WTC11 (cell line): ENCODE measurements at regions not wholly inside any gene's neighbourhood (a gene's known extent, or its start where the extent isn't known, plus 50 kb on each side); places are given as distances from the start of the nearest gene placed in this dataset.

ENCODE experiments used
- ATAC-seq: fragments of 200-7000 bp; cut with Tn5 transposase; 2 replicates; pipeline ENCODE4 v1.10.0; 2021; ENCODE audit warnings: mild to moderate bottlenecking, moderate library complexity
- CTCF ChIA-PET: fragments of 300-600 bp; sonication (Branson Sonifier 250); formaldehyde crosslinking; loops from one replicate; lab custom pipeline; 2021; ENCODE audit warnings: antibody characterized with exemption; lab: Charles Lee
- POLR2A ChIA-PET: fragments of 350-600 bp; sonication (Branson Sonifier 250); formaldehyde crosslinking; loops from one replicate; lab custom pipeline; 2021; ENCODE audit warnings: antibody characterized with exemption; lab: Charles Lee
- DNase-seq: peaks from one replicate; pipeline ENCODE4 v3.0.0; 2021; ENCODE audit warnings: low spot score
- H3K27ac Mint-ChIP-seq: 2 replicates; pipeline ENCODE4 v1.8.0; 2021; ENCODE audit warnings: mixed read lengths
- H3K27me3 Mint-ChIP-seq: 2 replicates; pipeline ENCODE4 v1.8.0; 2021; ENCODE audit warnings: low read depth, mild to moderate bottlenecking, moderate library complexity, mixed read lengths
- H3K36me3 Mint-ChIP-seq: 2 replicates; pipeline ENCODE4 v1.8.0; 2021; ENCODE audit warnings: mixed read lengths
- H3K4me1 Mint-ChIP-seq: 2 replicates; pipeline ENCODE4 v1.8.0; 2022; ENCODE audit warnings: mixed read lengths
- H3K4me3 Mint-ChIP-seq: 2 replicates; pipeline ENCODE4 v1.8.0; 2021; ENCODE audit warnings: mild to moderate bottlenecking, moderate library complexity, mixed read lengths
- H3K9me3 Mint-ChIP-seq: 2 replicates; pipeline ENCODE4 v1.8.0; 2021; ENCODE audit warnings: mixed read lengths
- CREB1 ChIP-seq: sonication (generic); formaldehyde crosslinking; IDR thresholded peaks from 2 replicates; pipeline ENCODE4 v1.8.0; 2023; ENCODE audit warnings: mild to moderate bottlenecking, missing genetic modification reagents
- FOXJ3 ChIP-seq: sonication (generic); formaldehyde crosslinking; IDR thresholded peaks from 2 replicates; pipeline ENCODE4 v1.9.0; 2021; ENCODE audit warnings: missing genetic modification reagents, mild to moderate bottlenecking, borderline replicate concordance
- MYBL2 ChIP-seq: sonication (generic); formaldehyde crosslinking; IDR thresholded peaks from 2 replicates; pipeline ENCODE4 v1.8.1; 2023; ENCODE audit warnings: mild to moderate bottlenecking, moderate library complexity, missing genetic modification reagents
- NR3C1 ChIP-seq: sonication (generic); formaldehyde crosslinking; conservative IDR thresholded peaks from 2 replicates; pipeline ENCODE4 v1.8.1; 2023; ENCODE audit warnings: low read depth, mild to moderate bottlenecking, missing genetic modification reagents
- SMAD4 ChIP-seq: sonication (generic); formaldehyde crosslinking; IDR thresholded peaks from 2 replicates; pipeline ENCODE4 v1.8.0; 2022; ENCODE audit warnings: mild to moderate bottlenecking, missing genetic modification reagents
- ZBTB21 ChIP-seq: sonication (generic); formaldehyde crosslinking; IDR thresholded peaks from 2 replicates; pipeline ENCODE4 v1.8.1; 2023; ENCODE audit warnings: mild to moderate bottlenecking, missing genetic modification reagents, borderline replicate concordance
- ZNF138 ChIP-seq: sonication (generic); formaldehyde crosslinking; conservative IDR thresholded peaks from 2 replicates; pipeline ENCODE4 v1.8.1; 2022; ENCODE audit warnings: mild to moderate bottlenecking, moderate library complexity, missing genetic modification reagents
- ZNF317 ChIP-seq: sonication (generic); formaldehyde crosslinking; IDR thresholded peaks from 2 replicates; pipeline ENCODE4 v1.8.1; 2023; ENCODE audit warnings: low read depth, mild to moderate bottlenecking, moderate library complexity, missing genetic modification reagents, borderline replicate concordance
- ZNF396 ChIP-seq: fragments of 250-450 bp; sonication (Bioruptor Pico); IDR thresholded peaks from 2 replicates; pipeline ENCODE4 v1.8.0; 2021; ENCODE audit warnings: mild to moderate bottlenecking, moderate library complexity, borderline replicate concordance
- ZNF423 ChIP-seq: fragments of 250-450 bp; sonication (Bioruptor Pico); IDR thresholded peaks from 2 replicates; pipeline ENCODE4 v2.1.2; 2022; ENCODE audit warnings: mild to moderate bottlenecking, moderate library complexity
- ZNF671 ChIP-seq: fragments of 250-450 bp; sonication (Bioruptor Pico); IDR thresholded peaks from 2 replicates; pipeline ENCODE4 v1.8.0; 2021; ENCODE audit warnings: mild to moderate bottlenecking
- TF ChIP-seq, protein P1 (sequence below): fragments of 250-450 bp; sonication (Bioruptor Pico); IDR thresholded peaks from 2 replicates; pipeline ENCODE4 v1.9.0; 2021; ENCODE audit warnings: mild to moderate bottlenecking
- TF ChIP-seq, protein P2 (sequence below): sonication (generic); formaldehyde crosslinking; IDR thresholded peaks from 2 replicates; pipeline ENCODE4 v1.8.0; 2022; ENCODE audit warnings: mild to moderate bottlenecking, missing genetic modification reagents
- TF ChIP-seq, protein P3 (sequence below): sonication (generic); formaldehyde crosslinking; IDR thresholded peaks from 2 replicates; pipeline ENCODE4 v1.8.1; 2023; ENCODE audit warnings: mild to moderate bottlenecking, missing genetic modification reagents, moderate library complexity
- TF ChIP-seq, protein P4 (sequence below): sonication (generic); formaldehyde crosslinking; IDR thresholded peaks from 2 replicates; pipeline ENCODE4 v1.8.1; 2022; ENCODE audit warnings: low read depth, mild to moderate bottlenecking, moderate library complexity, missing genetic modification reagents, borderline replicate concordance
- TF ChIP-seq, protein P5 (sequence below): sonication (generic); formaldehyde crosslinking; IDR thresholded peaks from 2 replicates; pipeline ENCODE4 v1.8.1; 2023; ENCODE audit warnings: mild to moderate bottlenecking, missing genetic modification reagents
- TF ChIP-seq, protein P6 (sequence below): sonication (generic); formaldehyde crosslinking; IDR thresholded peaks from 2 replicates; pipeline ENCODE4 v1.8.1; 2022; ENCODE audit warnings: mild to moderate bottlenecking, missing genetic modification reagents, moderate library complexity, borderline replicate concordance
- TF ChIP-seq, protein P7 (sequence below): fragments of 200-600 bp; IDR thresholded peaks from 2 replicates; pipeline ENCODE4 v1.8.0; 2022; ENCODE audit warnings: antibody characterized with exemption

DNA sequence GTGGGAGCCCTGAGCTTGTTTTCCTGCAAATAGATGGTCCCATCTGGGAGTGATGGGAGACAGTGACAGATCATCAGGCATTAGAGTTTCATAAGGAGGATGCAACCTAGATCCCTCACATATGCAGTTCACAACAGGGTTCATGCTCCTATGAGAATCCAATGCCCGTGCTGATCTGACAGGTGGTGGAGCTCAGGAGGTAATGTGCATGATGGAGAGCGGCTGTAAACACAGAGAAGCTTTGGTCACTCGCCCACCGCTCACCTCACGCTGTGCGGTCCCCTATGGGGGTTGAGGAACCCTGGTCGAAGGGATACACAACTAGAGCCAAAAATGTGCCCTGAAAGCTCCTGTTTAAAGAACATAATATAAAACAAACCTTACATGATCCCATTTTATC lies 88.5 kb upstream of the CREB5 start:
- H3K36me3 Mint-ChIP-seq: no peaks in the 10 kb centered on the region
- ChIA-PET CTCF (interaction anchor here (1.2 kb wide), 1 partner anchor 25 kb away, joined by 3 read pairs; no protein-coding TSS in a partner anchor), POLR2A (interaction anchor here (0.9 kb wide), 1 partner anchor 8 kb away, joined by 3 read pairs; no protein-coding TSS in a partner anchor)
- TF ChIP-seq, protein P1, sequence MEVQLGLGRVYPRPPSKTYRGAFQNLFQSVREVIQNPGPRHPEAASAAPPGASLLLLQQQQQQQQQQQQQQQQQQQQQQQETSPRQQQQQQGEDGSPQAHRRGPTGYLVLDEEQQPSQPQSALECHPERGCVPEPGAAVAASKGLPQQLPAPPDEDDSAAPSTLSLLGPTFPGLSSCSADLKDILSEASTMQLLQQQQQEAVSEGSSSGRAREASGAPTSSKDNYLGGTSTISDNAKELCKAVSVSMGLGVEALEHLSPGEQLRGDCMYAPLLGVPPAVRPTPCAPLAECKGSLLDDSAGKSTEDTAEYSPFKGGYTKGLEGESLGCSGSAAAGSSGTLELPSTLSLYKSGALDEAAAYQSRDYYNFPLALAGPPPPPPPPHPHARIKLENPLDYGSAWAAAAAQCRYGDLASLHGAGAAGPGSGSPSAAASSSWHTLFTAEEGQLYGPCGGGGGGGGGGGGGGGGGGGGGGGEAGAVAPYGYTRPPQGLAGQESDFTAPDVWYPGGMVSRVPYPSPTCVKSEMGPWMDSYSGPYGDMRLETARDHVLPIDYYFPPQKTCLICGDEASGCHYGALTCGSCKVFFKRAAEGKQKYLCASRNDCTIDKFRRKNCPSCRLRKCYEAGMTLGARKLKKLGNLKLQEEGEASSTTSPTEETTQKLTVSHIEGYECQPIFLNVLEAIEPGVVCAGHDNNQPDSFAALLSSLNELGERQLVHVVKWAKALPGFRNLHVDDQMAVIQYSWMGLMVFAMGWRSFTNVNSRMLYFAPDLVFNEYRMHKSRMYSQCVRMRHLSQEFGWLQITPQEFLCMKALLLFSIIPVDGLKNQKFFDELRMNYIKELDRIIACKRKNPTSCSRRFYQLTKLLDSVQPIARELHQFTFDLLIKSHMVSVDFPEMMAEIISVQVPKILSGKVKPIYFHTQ (CRISPR knock-in tag): no peak
- TF ChIP-seq FOXJ3 (CRISPR knock-in tag) (no peak), CREB1 (CRISPR knock-in tag) (no peak), ZNF671 (CRISPR knock-in tag) (no peak), ZBTB21 (CRISPR knock-in tag) (no peak), ZNF138 (CRISPR knock-in tag) (no peak), ZNF317 (CRISPR knock-in tag) (no peak), NR3C1 (CRISPR knock-in tag) (no peak), ZNF423 (CRISPR knock-in tag) (no peak), ZNF396 (CRISPR knock-in tag) (no peak), MYBL2 (CRISPR knock-in tag) (no peak), SMAD4 (no peak)
- TF ChIP-seq, protein P2, sequence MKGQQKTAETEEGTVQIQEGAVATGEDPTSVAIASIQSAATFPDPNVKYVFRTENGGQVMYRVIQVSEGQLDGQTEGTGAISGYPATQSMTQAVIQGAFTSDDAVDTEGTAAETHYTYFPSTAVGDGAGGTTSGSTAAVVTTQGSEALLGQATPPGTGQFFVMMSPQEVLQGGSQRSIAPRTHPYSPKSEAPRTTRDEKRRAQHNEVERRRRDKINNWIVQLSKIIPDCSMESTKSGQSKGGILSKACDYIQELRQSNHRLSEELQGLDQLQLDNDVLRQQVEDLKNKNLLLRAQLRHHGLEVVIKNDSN (CRISPR knock-in tag): no peak
- TF ChIP-seq, protein P3, sequence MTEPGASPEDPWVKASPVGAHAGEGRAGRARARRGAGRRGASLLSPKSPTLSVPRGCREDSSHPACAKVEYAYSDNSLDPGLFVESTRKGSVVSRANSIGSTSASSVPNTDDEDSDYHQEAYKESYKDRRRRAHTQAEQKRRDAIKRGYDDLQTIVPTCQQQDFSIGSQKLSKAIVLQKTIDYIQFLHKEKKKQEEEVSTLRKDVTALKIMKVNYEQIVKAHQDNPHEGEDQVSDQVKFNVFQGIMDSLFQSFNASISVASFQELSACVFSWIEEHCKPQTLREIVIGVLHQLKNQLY: no peak
- TF ChIP-seq, protein P4, sequence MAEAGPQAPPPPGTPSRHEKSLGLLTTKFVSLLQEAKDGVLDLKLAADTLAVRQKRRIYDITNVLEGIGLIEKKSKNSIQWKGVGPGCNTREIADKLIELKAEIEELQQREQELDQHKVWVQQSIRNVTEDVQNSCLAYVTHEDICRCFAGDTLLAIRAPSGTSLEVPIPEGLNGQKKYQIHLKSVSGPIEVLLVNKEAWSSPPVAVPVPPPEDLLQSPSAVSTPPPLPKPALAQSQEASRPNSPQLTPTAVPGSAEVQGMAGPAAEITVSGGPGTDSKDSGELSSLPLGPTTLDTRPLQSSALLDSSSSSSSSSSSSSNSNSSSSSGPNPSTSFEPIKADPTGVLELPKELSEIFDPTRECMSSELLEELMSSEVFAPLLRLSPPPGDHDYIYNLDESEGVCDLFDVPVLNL: no peak
- TF ChIP-seq, protein P5, sequence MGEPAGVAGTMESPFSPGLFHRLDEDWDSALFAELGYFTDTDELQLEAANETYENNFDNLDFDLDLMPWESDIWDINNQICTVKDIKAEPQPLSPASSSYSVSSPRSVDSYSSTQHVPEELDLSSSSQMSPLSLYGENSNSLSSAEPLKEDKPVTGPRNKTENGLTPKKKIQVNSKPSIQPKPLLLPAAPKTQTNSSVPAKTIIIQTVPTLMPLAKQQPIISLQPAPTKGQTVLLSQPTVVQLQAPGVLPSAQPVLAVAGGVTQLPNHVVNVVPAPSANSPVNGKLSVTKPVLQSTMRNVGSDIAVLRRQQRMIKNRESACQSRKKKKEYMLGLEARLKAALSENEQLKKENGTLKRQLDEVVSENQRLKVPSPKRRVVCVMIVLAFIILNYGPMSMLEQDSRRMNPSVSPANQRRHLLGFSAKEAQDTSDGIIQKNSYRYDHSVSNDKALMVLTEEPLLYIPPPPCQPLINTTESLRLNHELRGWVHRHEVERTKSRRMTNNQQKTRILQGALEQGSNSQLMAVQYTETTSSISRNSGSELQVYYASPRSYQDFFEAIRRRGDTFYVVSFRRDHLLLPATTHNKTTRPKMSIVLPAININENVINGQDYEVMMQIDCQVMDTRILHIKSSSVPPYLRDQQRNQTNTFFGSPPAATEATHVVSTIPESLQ (CRISPR knock-in tag): no peak
- TF ChIP-seq, protein P6, sequence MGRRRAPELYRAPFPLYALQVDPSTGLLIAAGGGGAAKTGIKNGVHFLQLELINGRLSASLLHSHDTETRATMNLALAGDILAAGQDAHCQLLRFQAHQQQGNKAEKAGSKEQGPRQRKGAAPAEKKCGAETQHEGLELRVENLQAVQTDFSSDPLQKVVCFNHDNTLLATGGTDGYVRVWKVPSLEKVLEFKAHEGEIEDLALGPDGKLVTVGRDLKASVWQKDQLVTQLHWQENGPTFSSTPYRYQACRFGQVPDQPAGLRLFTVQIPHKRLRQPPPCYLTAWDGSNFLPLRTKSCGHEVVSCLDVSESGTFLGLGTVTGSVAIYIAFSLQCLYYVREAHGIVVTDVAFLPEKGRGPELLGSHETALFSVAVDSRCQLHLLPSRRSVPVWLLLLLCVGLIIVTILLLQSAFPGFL (CRISPR knock-in tag): no peak
- TF ChIP-seq, protein P7, sequence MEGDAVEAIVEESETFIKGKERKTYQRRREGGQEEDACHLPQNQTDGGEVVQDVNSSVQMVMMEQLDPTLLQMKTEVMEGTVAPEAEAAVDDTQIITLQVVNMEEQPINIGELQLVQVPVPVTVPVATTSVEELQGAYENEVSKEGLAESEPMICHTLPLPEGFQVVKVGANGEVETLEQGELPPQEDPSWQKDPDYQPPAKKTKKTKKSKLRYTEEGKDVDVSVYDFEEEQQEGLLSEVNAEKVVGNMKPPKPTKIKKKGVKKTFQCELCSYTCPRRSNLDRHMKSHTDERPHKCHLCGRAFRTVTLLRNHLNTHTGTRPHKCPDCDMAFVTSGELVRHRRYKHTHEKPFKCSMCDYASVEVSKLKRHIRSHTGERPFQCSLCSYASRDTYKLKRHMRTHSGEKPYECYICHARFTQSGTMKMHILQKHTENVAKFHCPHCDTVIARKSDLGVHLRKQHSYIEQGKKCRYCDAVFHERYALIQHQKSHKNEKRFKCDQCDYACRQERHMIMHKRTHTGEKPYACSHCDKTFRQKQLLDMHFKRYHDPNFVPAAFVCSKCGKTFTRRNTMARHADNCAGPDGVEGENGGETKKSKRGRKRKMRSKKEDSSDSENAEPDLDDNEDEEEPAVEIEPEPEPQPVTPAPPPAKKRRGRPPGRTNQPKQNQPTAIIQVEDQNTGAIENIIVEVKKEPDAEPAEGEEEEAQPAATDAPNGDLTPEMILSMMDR: no peak
- H3K9me3 Mint-ChIP-seq: no peaks in the 10 kb centered on the region
- DNase-seq (no peak), ATAC-seq (no peak)
- H3K27me3 Mint-ChIP-seq: no peaks in the 10 kb centered on the region
- no peak overlapping the region for H3K4me3 Mint-ChIP-seq
- peaks cover 2% of the 10 kb centered on the region; the same call in 1 of the 2 replicates for H3K4me1 Mint-ChIP-seq
- no peak overlapping the region for H3K27ac Mint-ChIP-seq
